Body of pancreas (tissue), 4 donors: ENCODE measurements at regions not wholly inside any gene's neighbourhood (a gene's known extent, or its start where the extent isn't known, plus 50 kb on each side); places are given as distances from the start of the nearest gene placed in this dataset.
"Not testable (repeated sequence)": the region's sequence is repeated elsewhere in the genome, so short reads cannot be mapped to it uniquely, and the experiment has no call there.

ENCODE experiments used
- ATAC-seq: fragments of 150-250 bp; one replicate; pipeline ENCODE4 v1.9.1; 2016
- DNase-seq, 4 donors: peaks; one replicate each; pipeline ENCODE4 v3.0.0-alpha.2; 2019
- H3K27ac ChIP-seq, 4 donors: fragments of 200-600 bp; sonication (generic); 1 replicate in 3 of 4; 2 replicates in 1 of 4; pipeline versions ENCODE4 v1.5.1 to v1.6.1; 2016 to 2019; ENCODE audit warnings: mild to moderate bottlenecking in 1 of 4, mixed read lengths in 1 of 4, moderate library complexity in 1 of 4
- H3K27me3 ChIP-seq, 2 donors: fragments of 200-600 bp; sonication (generic); one replicate each; pipeline ENCODE4 v1.6.0; 2016; ENCODE audit warnings: mild to moderate bottlenecking in 1 of 2
- H3K36me3 ChIP-seq, 2 donors: fragments of 200-600 bp; sonication (generic); replicated peaks in 1 of 2; 2 replicates each; pipeline ENCODE4 v1.5.1; 2016; ENCODE audit warnings: low read depth in 2 of 2; ENCODE audit not compliant: insufficient read depth in 1 of 2
- H3K4me1 ChIP-seq: fragments of 200-600 bp; sonication (generic); one replicate; pipeline ENCODE4 v1.6.0; 2016
- H3K4me3 ChIP-seq, 2 donors: fragments of 200-600 bp; sonication (generic); 1 replicate in 1 of 2; 2 replicates in 1 of 2; pipeline ENCODE4 v1.5.1; 2016 to 2019
- H3K9me3 ChIP-seq, 3 donors: fragments of 200-600 bp; sonication (generic); 1 replicate in 2 of 3; 2 replicates in 1 of 3; pipeline ENCODE4 v1.5.1; 2016
- POLR2A ChIP-seq, 3 donors: fragments of 450-650 bp; IDR thresholded peaks; one replicate each; pipeline ENCODE4 v1.6.1; 2016; ENCODE audit warnings: antibody characterized with exemption in 3 of 3, mild to moderate bottlenecking in 2 of 3
- WGBS, 2 donors: methylation state at CpG; one replicate each; pipeline ENCODE4 v1.1.5; 2017; 5-methylcytosine and 5-hydroxymethylcytosine counted together
- intact Hi-C: fragments of 100-400 bp; cut with DNase I; formaldehyde crosslinking; loops from one replicate; pipeline ENCODE4 v1.15.1; 2023
- TF ChIP-seq, protein P1 (sequence below), 7 experiments: fragments of 450-650 bp in 4 of 7; fragments of 200-600 bp in 3 of 7; sonication (generic) in 3 of 7; IDR thresholded peaks; one replicate each; pipeline ENCODE4 v1.5.1; 2016 to 2019; ENCODE audit warnings: antibody characterized with exemption in 7 of 7

DNA sequence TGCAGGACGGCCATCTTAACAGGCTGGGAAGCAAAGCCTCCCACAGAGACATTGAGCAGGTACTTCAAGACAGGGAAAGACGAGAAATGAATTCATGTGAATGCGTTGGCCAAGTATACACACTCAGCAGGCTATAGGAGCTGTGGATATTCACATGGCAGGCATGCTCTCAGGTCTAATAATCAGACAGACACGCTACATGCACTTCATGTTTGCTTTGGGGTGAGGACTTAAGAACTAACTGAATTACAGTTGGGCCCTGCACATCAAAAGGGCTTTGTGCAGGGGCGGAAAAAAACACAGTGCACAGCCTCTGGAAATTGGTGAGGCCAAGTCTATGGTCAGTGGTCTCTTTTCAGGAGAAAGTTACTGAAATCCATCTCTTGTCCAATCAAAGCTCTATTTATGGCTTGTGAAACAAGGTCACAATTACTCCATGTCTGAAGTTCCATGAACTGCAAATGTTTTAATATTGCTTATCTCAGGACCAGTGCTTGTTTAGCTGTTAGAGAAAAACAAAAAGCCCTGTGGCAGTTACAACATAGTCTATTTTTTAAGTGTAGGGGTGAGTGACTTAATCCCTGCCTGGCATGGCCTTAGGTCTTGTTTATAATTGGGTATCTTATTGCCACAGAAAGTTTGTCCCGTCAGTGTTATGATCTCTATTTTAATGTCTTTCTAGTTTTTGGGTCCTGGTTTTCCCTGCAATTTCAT, 100.6 kb upstream of the GOLGA6L6 start:
- WGBS, 2 donors: 46 to 49% methylated on average over 6 of the region's 6 CpGs
- Histone ChIP-seq H3K9me3 (no peaks in the 10 kb centered on the region), H3K27ac (no peak overlapping the region), H3K36me3 (no peaks in the 10 kb centered on the region), H3K4me3 (no peak overlapping the region), H3K4me1 (no peaks in the 10 kb centered on the region), H3K27me3 (no peaks in the 10 kb centered on the region)
- intact Hi-C loops: no loop called here
- no peak for DNase-seq
- ATAC-seq: no peak
- TF ChIP-seq POLR2A (IDR thresholded peaks at IDR 0.05): no peak
- TF ChIP-seq, protein P1, sequence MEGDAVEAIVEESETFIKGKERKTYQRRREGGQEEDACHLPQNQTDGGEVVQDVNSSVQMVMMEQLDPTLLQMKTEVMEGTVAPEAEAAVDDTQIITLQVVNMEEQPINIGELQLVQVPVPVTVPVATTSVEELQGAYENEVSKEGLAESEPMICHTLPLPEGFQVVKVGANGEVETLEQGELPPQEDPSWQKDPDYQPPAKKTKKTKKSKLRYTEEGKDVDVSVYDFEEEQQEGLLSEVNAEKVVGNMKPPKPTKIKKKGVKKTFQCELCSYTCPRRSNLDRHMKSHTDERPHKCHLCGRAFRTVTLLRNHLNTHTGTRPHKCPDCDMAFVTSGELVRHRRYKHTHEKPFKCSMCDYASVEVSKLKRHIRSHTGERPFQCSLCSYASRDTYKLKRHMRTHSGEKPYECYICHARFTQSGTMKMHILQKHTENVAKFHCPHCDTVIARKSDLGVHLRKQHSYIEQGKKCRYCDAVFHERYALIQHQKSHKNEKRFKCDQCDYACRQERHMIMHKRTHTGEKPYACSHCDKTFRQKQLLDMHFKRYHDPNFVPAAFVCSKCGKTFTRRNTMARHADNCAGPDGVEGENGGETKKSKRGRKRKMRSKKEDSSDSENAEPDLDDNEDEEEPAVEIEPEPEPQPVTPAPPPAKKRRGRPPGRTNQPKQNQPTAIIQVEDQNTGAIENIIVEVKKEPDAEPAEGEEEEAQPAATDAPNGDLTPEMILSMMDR (IDR thresholded peaks at IDR 0.05): no peak

GRCh38 chr15:20640427-20640826, 98.8 kb upstream of the GOLGA6L6 start:
- H3K27ac ChIP-seq, H3K4me3 ChIP-seq, intact Hi-C loops, H3K36me3 ChIP-seq, H3K9me3 ChIP-seq, H3K27me3 ChIP-seq, H3K4me1 ChIP-seq, ATAC-seq, DNase-seq: not testable (repeated sequence)
- 0% methylated on average over 2 of the region's 5 CpGs; no CpG with 5 or more reads in 1 of the 2 donors for WGBS, 2 donors

- H3K27me3 ChIP-seq, intact Hi-C loops, H3K4me3 ChIP-seq, H3K4me1 ChIP-seq, H3K9me3 ChIP-seq, H3K36me3 ChIP-seq, ATAC-seq, H3K27ac ChIP-seq, DNase-seq: not testable (repeated sequence)
- no CpG with 5 or more reads among the region's 5 CpGs for WGBS, 2 donors
Observed at GRCh38 chr15:20639224-20639623, 97.6 kb upstream of the GOLGA6L6 start.

DNA sequence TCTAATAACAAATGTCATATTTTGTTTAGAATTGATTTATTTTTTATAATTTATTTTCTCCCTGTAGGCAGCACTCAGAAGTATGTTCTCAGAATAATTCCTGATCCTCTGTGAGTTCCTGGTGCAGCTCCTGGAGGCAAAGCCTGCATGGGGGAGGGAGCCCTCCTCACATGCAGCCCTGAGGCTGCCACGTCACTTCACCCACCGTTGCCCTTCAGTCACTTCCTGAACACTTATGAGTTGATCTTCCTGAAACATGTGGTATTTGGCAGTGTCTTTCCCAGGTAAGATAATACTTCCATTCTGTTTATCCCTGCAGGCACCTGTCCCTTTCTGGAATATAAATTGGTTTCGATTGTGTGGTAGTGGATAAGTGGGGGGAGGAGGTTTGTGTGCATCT, 95.9 kb upstream of the GOLGA6L6 start:
- H3K27me3 ChIP-seq, H3K36me3 ChIP-seq, ATAC-seq, H3K27ac ChIP-seq, H3K4me3 ChIP-seq, intact Hi-C loops, DNase-seq, H3K9me3 ChIP-seq, H3K4me1 ChIP-seq: not testable (repeated sequence)
- WGBS, 2 donors: 0 to 34% methylated on average over 1 to 2 of the region's 3 CpGs

DNA sequence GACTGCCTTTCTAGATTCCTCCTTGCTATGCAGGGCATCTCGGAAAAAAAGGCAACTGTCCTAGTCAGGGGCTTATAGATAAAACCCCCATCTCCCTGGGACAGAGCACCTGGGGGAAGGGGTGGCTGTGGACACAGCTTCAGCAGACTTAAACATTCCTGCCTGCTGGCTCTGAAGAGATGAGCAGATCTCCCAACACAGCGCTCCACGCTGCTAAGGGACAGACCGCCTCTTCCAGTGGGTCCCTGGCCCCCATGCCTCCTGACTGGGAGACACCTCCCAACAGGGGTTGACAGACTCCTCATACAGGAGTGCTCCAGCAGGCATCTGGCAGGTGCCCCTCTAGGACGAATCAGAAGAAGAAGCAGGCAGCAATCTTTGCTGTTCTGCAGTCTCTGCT, 87.9 kb upstream of the GOLGA6L6 start:
- H3K27ac ChIP-seq, H3K4me3 ChIP-seq, H3K4me1 ChIP-seq, intact Hi-C loops, DNase-seq, H3K9me3 ChIP-seq, ATAC-seq, H3K36me3 ChIP-seq, H3K27me3 ChIP-seq: not testable (repeated sequence)
- 57 to 80% methylated on average over 1 to 4 of the region's 5 CpGs for WGBS, 2 donors

DNA sequence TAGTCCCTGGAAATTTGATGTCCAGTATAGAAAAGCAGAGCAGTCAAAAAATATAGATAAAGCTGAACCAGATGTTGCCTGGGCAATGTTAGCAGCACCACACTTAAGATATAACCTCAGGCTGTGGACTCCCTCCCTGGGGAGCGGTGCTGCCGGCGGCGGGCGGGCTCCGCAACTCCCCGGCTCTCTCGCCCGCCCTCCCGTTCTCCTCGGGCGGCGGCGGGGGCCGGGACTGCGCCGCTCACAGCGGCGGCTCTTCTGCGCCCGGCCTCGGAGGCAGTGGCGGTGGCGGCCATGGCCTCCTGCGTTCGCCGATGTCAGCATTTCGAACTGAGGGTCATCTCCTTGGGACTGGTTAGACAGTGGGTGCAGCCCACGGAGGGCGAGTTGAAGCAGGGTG, 86.9 kb upstream of the GOLGA6L6 start:
- intact Hi-C loops, H3K36me3 ChIP-seq, H3K4me3 ChIP-seq, H3K9me3 ChIP-seq, H3K27me3 ChIP-seq, H3K4me1 ChIP-seq, DNase-seq, H3K27ac ChIP-seq, ATAC-seq: not testable (repeated sequence)
- no CpG with 5 or more reads among the region's 30 CpGs for WGBS, 2 donors

DNA sequence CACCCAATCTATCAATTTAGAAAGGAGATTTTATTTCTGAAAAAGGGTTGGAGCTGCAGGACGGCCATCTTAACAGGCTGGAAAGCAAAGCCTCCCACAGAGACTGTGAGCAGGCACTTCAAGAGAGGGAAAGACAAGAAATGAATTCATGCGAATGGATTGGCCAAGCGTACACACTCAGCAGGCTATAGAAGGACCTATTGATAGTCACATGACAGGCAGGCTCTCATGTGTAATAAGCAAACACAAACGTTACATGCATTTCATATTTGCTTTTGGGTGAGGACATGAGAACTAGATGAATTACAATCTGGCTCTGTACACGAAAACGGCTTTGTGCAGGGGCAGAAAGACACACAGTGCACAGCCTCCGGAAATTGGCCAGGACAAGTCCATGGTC, 83.9 kb upstream of the GOLGA6L6 start:
- H3K36me3 ChIP-seq, H3K4me1 ChIP-seq, DNase-seq, H3K27me3 ChIP-seq, ATAC-seq, H3K4me3 ChIP-seq, intact Hi-C loops, H3K27ac ChIP-seq, H3K9me3 ChIP-seq: not testable (repeated sequence)
- WGBS, 2 donors: 25 to 40% methylated on average over 1 to 3 of the region's 7 CpGs

GRCh38 chr15:20624085-20624484, 82.5 kb upstream of the GOLGA6L6 start:
- DNase-seq: peak in 1 of 4 donors; percentile 9
- H3K4me1 ChIP-seq, H3K36me3 ChIP-seq, H3K27ac ChIP-seq, H3K9me3 ChIP-seq, H3K27me3 ChIP-seq, H3K4me3 ChIP-seq, ATAC-seq, intact Hi-C loops: not testable (repeated sequence)
- WGBS, 2 donors: 50 to 66% methylated on average over 3 of the region's 3 CpGs

DNA sequence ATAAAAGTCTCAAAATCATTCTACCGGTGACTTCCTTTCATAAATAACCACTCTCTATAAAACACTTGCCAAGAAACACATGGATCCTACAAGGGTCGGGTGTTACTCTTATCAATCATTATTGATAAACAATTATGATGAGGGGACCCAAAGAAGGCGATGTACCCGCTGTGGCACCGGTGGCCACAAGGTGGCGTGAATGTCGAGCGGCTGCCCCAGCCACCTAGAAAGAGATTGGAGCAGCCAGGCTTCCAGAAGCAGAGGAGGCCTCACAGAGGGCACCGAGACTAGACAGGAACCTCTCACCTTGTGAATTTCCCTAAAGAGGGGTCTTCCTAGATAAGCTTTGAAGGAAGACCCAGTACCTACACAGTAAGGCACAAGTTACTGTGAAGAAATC, 80.5 kb upstream of the GOLGA6L6 start:
- H3K27ac ChIP-seq, H3K9me3 ChIP-seq, H3K4me1 ChIP-seq, H3K27me3 ChIP-seq, H3K36me3 ChIP-seq, H3K4me3 ChIP-seq, DNase-seq, intact Hi-C loops: not testable (repeated sequence)
- no CpG with 5 or more reads among the region's 9 CpGs for WGBS, 2 donors
- peak; percentile 15 for ATAC-seq

GRCh38 chr15:20614549-20614948, 72.9 kb upstream of the GOLGA6L6 start:
- DNase-seq, H3K4me1 ChIP-seq, H3K9me3 ChIP-seq, ATAC-seq, H3K27me3 ChIP-seq, intact Hi-C loops, H3K4me3 ChIP-seq, H3K36me3 ChIP-seq, H3K27ac ChIP-seq: not testable (repeated sequence)
- WGBS, 2 donors: 48 to 61% methylated on average over 8 of the region's 10 CpGs

DNA sequence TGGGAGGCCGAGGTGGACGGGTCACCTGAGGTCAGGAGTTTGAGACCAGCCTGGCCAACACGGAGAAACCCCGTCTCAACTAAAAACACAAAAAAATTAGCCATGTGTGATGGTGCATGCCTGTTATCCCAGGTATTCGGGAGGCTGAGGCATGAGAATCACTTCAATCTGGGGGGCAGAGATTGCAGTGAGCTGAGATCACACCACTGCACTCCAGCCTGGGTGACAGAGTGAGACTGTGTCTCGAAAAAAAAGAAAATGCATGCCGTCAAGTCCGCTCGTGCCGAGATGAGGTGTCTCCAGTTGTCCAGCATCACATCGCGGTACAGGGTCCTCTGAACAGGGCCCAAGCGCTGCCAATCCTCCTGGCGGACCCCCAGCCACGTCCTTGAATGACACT, 71.2 kb upstream of the GOLGA6L6 start:
- ATAC-seq, H3K36me3 ChIP-seq, H3K4me3 ChIP-seq, intact Hi-C loops, H3K4me1 ChIP-seq, H3K27me3 ChIP-seq, DNase-seq, H3K27ac ChIP-seq, H3K9me3 ChIP-seq: not testable (repeated sequence)
- 52 to 68% methylated on average over 14 to 15 of the region's 15 CpGs for WGBS, 2 donors
